GM19467 (cell line): ENCODE measurements at regions not wholly inside any gene's neighbourhood (a gene's known extent, or its start where the extent isn't known, plus 50 kb on each side); places are given as distances from the start of the nearest gene placed in this dataset.

Source experiments
- ATAC-seq: cut with Tn5 transposase; IDR thresholded peaks from one replicate; pipeline ENCODE4 v1.9.1; 2021; ENCODE audit warnings: mild to moderate bottlenecking, moderate library complexity; ENCODE audit not compliant: unreplicated experiment

- ATAC-seq, result no peak
Measured at GRCh38 chr17:36727052-36727451, 125.7 kb downstream of the MRM1 start.

GRCh38 chr17:36727577-36727976 is 126.2 kb downstream of the MRM1 start:
- no peak for ATAC-seq

- no peak for ATAC-seq
Measured at GRCh38 chr17:36728030-36728991, 126.9 kb downstream of the MRM1 start.

GRCh38 chr17:36730095-36730808 is 128.9 kb downstream of the MRM1 start:
- no peak for ATAC-seq

- no peak for ATAC-seq
Measured at GRCh38 chr17:36730857-36731490, 129.6 kb downstream of the MRM1 start.

- ATAC-seq, result no peak
Measured at GRCh38 chr17:36731811-36732210, 130.4 kb downstream of the MRM1 start.

- ATAC-seq, result no peak
Measured at GRCh38 chr17:36732351-36732750, 131.0 kb downstream of the MRM1 start.

- no peak for ATAC-seq
Measured at GRCh38 chr17:36736201-36737156, 135.1 kb downstream of the MRM1 start.

- no peak for ATAC-seq
Measured at GRCh38 chr17:36739208-36739607, 137.8 kb downstream of the MRM1 start.

- no peak for ATAC-seq
Measured at GRCh38 chr17:36740157-36740556, 138.8 kb downstream of the MRM1 start.

GRCh38 chr17:36741019-36741902 is 139.9 kb downstream of the MRM1 start:
- no peak for ATAC-seq

GRCh38 chr17:36742267-36743000 is 141.1 kb downstream of the MRM1 start:
- ATAC-seq, result no peak

- no peak for ATAC-seq
Measured at GRCh38 chr17:36743130-36743529, 141.7 kb downstream of the MRM1 start.

- ATAC-seq, result no peak
Measured at GRCh38 chr17:36746381-36747053, 145.1 kb downstream of the MRM1 start.

GRCh38 chr17:36747861-36748260 is 146.5 kb downstream of the MRM1 start:
- ATAC-seq, result no peak

- no peak for ATAC-seq
Measured at GRCh38 chr17:36748272-36748671, 146.9 kb downstream of the MRM1 start.

GRCh38 chr17:36749493-36749892 is 148.1 kb downstream of the MRM1 start:
- no peak for ATAC-seq

GRCh38 chr17:36750316-36750885 is 149.0 kb downstream of the MRM1 start:
- ATAC-seq, result no peak
